ENCODE measurements at regions not wholly inside any gene's neighbourhood (a gene's known extent, or its start where the extent isn't known, plus 50 kb on each side); places are given as distances from the start of the nearest gene placed in this dataset.

- no peak overlapping the region for H3K9ac ChIP-seq (ENCODE audit: low read depth, low read length)
Measured at GRCh38 chr16:85344502-85345128, 232.3 kb upstream of the CIBAR2 start.

GRCh38 chr16:85345129-85345639, 232.9 kb upstream of the CIBAR2 start:
- TF ChIP-seq CTCF (IDR thresholded peaks at IDR 0.05; ENCODE audit: borderline replicate concordance, extremely low read depth, low read length, poor library complexity, severe bottlenecking) (no peak), EZH2 (IDR thresholded peaks at IDR 0.05; ENCODE audit: borderline replicate concordance, low read depth, low read length, severe bottlenecking) (no peak)
- ATAC-seq (ENCODE audit: insufficient read depth, low read depth), result no peak
- Histone ChIP-seq H2AFZ (ENCODE audit: low read depth, low read length) (no peak overlapping the region), H3K9me3 (ENCODE audit: insufficient read depth, low read length, severe bottlenecking) (no peaks in the 10 kb centered on the region), H3K79me2 (ENCODE audit: insufficient read depth, low read length) (no peaks in the 10 kb centered on the region), H4K20me1 (ENCODE audit: insufficient read depth, low read length) (peaks cover 6% of the 10 kb centered on the region; the same call in 1 of the 2 replicates), H3K9ac (ENCODE audit: low read depth, low read length) (no peak overlapping the region), H3K4me2 (ENCODE audit: insufficient read depth, low read length) (no peak overlapping the region), H3K4me3 (ENCODE audit: low read depth in 1 of 2, low read length in 2 of 2) (no peak overlapping the region), H3K27ac (ENCODE audit: low read length) (no peak overlapping the region), H3K27me3 (ENCODE audit: insufficient read depth, low read length, poor library complexity) (no peaks in the 10 kb centered on the region), H3K4me1 (ENCODE audit: insufficient read depth, low read length) (no peaks in the 10 kb centered on the region), H3K36me3 (ENCODE audit: insufficient read depth, low read length) (no peaks in the 10 kb centered on the region)
- no peak for DNase-seq

More at GRCh38 chr16:85344502-85345128, 232.3 kb upstream of the CIBAR2 start:
- no peak overlapping the region for H2AFZ ChIP-seq (ENCODE audit: low read depth, low read length)
- no peak for TF ChIP-seq EZH2 (IDR thresholded peaks at IDR 0.05; ENCODE audit: borderline replicate concordance, low read depth, low read length, severe bottlenecking)
- TF ChIP-seq CTCF (IDR thresholded peaks at IDR 0.05; ENCODE audit: borderline replicate concordance, extremely low read depth, low read length, poor library complexity, severe bottlenecking), result no peak
- H3K4me3 ChIP-seq (ENCODE audit: low read depth in 1 of 2, low read length in 2 of 2), result no peak overlapping the region
- DNase-seq (no peak), ATAC-seq (ENCODE audit: insufficient read depth, low read depth) (no peak)
- no peaks in the 10 kb centered on the region for H3K27me3 ChIP-seq (ENCODE audit: insufficient read depth, low read length, poor library complexity)
- no peaks in the 10 kb centered on the region for H3K9me3 ChIP-seq (ENCODE audit: insufficient read depth, low read length, severe bottlenecking)
- no peaks in the 10 kb centered on the region for H3K4me1 ChIP-seq (ENCODE audit: insufficient read depth, low read length)
- no peak overlapping the region for H3K27ac ChIP-seq (ENCODE audit: low read length)
- H4K20me1 ChIP-seq (ENCODE audit: insufficient read depth, low read length), result peaks cover 6% of the 10 kb centered on the region; the same call in 1 of the 2 replicates
- no peaks in the 10 kb centered on the region for H3K36me3 ChIP-seq (ENCODE audit: insufficient read depth, low read length)
- H3K4me2 ChIP-seq (ENCODE audit: insufficient read depth, low read length), result no peak overlapping the region
- H3K79me2 ChIP-seq (ENCODE audit: insufficient read depth, low read length), result no peaks in the 10 kb centered on the region

- Histone ChIP-seq H3K4me2 (ENCODE audit: insufficient read depth, low read length) (no peak overlapping the region), H3K9ac (ENCODE audit: low read depth, low read length) (no peak overlapping the region), H3K27ac (ENCODE audit: low read length) (no peak overlapping the region), H3K4me1 (ENCODE audit: insufficient read depth, low read length) (no peaks in the 10 kb centered on the region), H3K9me3 (ENCODE audit: insufficient read depth, low read length, severe bottlenecking) (no peaks in the 10 kb centered on the region), H3K79me2 (ENCODE audit: insufficient read depth, low read length) (no peaks in the 10 kb centered on the region), H3K27me3 (ENCODE audit: insufficient read depth, low read length, poor library complexity) (no peaks in the 10 kb centered on the region), H2AFZ (ENCODE audit: low read depth, low read length) (no peak overlapping the region), H4K20me1 (ENCODE audit: insufficient read depth, low read length) (peaks cover 6% of the 10 kb centered on the region; the same call in 1 of the 2 replicates), H3K36me3 (ENCODE audit: insufficient read depth, low read length) (no peaks in the 10 kb centered on the region), H3K4me3 (ENCODE audit: low read depth in 1 of 2, low read length in 2 of 2) (no peak overlapping the region)
- DNase-seq (no peak), ATAC-seq (ENCODE audit: insufficient read depth, low read depth) (no peak)
- TF ChIP-seq EZH2 (IDR thresholded peaks at IDR 0.05; ENCODE audit: borderline replicate concordance, low read depth, low read length, severe bottlenecking) (no peak), CTCF (IDR thresholded peaks at IDR 0.05; ENCODE audit: borderline replicate concordance, extremely low read depth, low read length, poor library complexity, severe bottlenecking) (no peak)
Measured at GRCh38 chr16:85346404-85347212, 234.3 kb upstream of the CIBAR2 start.
